ENCODE measurements at regions not wholly inside any gene's neighbourhood (a gene's known extent, or its start where the extent isn't known, plus 50 kb on each side); places are given as distances from the start of the nearest gene placed in this dataset.

DNA sequence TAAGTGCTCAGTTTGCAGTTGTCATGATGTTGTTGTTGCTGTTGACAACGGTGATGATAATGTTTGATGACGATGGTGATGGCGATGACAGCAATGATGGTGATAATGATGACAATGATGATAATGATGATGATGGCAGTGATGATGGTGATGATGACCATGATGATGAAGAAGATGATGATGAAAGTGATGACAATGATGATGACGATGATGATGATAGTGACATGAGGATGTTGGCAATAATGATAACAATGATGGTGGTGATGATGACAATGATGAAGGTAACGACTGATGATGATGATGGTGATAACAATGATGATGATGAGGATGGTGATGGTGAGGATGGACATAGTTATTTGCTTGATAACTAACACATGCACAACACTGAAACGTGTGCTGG is 778.5 kb downstream of the VRK1 start:
- H3K4me1 ChIP-seq (ENCODE audit: insufficient read depth, low read length), result no peaks in the 10 kb centered on the region
- H2AFZ ChIP-seq (ENCODE audit: low read depth, low read length), result no peak overlapping the region
- H3K36me3 ChIP-seq (ENCODE audit: insufficient read depth, low read length), result no peaks in the 10 kb centered on the region
- H3K27ac Mint-ChIP-seq (ENCODE audit: unreplicated experiment), result no peak overlapping the region
- no peak overlapping the region for H3K4me3 ChIP-seq (ENCODE audit: insufficient read depth, low read depth, low read length)
- H3K27me3 Mint-ChIP-seq (ENCODE audit: low read depth, unreplicated experiment), result peaks cover 5% of the 10 kb centered on the region
- H3K36me3 Mint-ChIP-seq (ENCODE audit: low read depth, unreplicated experiment), result no peaks in the 10 kb centered on the region
- no peak overlapping the region for H3K27ac ChIP-seq (ENCODE audit: low read depth, low read length)
- no peaks in the 10 kb centered on the region for H3K9me3 Mint-ChIP-seq (ENCODE audit: unreplicated experiment)
- H3K4me2 ChIP-seq (ENCODE audit: low read length), result no peak overlapping the region
- no peaks in the 10 kb centered on the region for H3K79me2 ChIP-seq (ENCODE audit: insufficient read depth, low read length)
- no peaks in the 10 kb centered on the region for H4K20me1 ChIP-seq (ENCODE audit: insufficient read depth, low read length)
- H3K4me3 Mint-ChIP-seq (ENCODE audit: unreplicated experiment), result no peak overlapping the region
- FAIRE-seq (no peak), DNase-seq (ENCODE audit: low read depth) (no peak)
- H3K9me3 ChIP-seq (ENCODE audit: insufficient read depth, low read depth, low read length), result peaks cover 4% of the 10 kb centered on the region
- H3K27me3 ChIP-seq (ENCODE audit: insufficient read depth, low read length), result no peaks in the 10 kb centered on the region
- H3K9ac ChIP-seq (ENCODE audit: low read length), result no peak overlapping the region
- no peaks in the 10 kb centered on the region for H3K4me1 Mint-ChIP-seq (ENCODE audit: low read depth, unreplicated experiment)
- TF ChIP-seq EZH2 (IDR thresholded peaks at IDR 0.05; ENCODE audit: insufficient read depth, low read length) (no peak), CTCF (IDR thresholded peaks at IDR 0.05; ENCODE audit: insufficient read depth, low read depth, low read length) (no peak)

DNA sequence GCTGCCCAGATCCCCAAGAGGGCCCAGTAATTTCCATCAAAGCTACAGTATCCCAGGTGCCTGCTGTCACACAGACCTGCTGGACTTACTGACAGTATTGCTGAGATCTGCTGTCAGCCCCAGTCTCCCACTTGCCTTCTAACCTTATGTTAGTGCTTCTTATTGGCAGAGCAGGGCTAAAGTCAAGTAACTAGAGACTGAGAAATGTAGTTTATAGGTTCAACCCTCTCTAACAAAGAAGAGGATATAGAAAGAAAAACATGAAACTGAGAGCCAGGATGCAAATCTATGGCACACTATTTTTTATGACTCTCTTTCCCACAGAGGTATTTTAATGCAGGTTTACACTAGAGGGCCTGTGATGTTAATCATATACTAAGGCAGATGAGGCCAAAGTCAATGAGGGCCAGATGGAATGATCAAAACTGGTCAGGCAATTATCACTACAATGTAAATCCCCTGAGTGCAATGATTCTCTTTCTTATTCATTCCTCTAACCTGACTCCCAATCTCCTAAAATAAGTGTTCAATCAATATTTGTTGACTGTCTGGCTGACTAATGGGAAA is 781.9 kb downstream of the VRK1 start:
- peaks cover 7% of the 10 kb centered on the region for H3K9me3 ChIP-seq (ENCODE audit: insufficient read depth, low read depth, low read length)

More for the DNA sequence above, 781.9 kb downstream of the VRK1 start:
- no peaks in the 10 kb centered on the region for H3K79me2 ChIP-seq (ENCODE audit: insufficient read depth, low read length)
- H3K27me3 ChIP-seq (ENCODE audit: insufficient read depth, low read length), result no peaks in the 10 kb centered on the region
- Mint-ChIP-seq H3K27ac (ENCODE audit: unreplicated experiment) (no peak overlapping the region), H3K36me3 (ENCODE audit: low read depth, unreplicated experiment) (no peaks in the 10 kb centered on the region), H3K9me3 (ENCODE audit: unreplicated experiment) (no peaks in the 10 kb centered on the region), H3K4me3 (ENCODE audit: unreplicated experiment) (no peak overlapping the region), H3K4me1 (ENCODE audit: low read depth, unreplicated experiment) (no peaks in the 10 kb centered on the region), H3K27me3 (ENCODE audit: low read depth, unreplicated experiment) (peaks cover 2% of the 10 kb centered on the region)
- TF ChIP-seq CTCF (IDR thresholded peaks at IDR 0.05; ENCODE audit: insufficient read depth, low read depth, low read length) (no peak), EZH2 (IDR thresholded peaks at IDR 0.05; ENCODE audit: insufficient read depth, low read length) (no peak)
- H2AFZ ChIP-seq (ENCODE audit: low read depth, low read length), result no peak overlapping the region
- H3K4me2 ChIP-seq (ENCODE audit: low read length), result no peak overlapping the region
- no peak overlapping the region for H3K4me3 ChIP-seq (ENCODE audit: insufficient read depth, low read depth, low read length)
- H4K20me1 ChIP-seq (ENCODE audit: insufficient read depth, low read length), result no peaks in the 10 kb centered on the region
- H3K27ac ChIP-seq (ENCODE audit: low read depth, low read length), result no peak overlapping the region
- no peak overlapping the region for H3K9ac ChIP-seq (ENCODE audit: low read length)
- DNase-seq (ENCODE audit: low read depth) (no peak), FAIRE-seq (no peak)
- H3K36me3 ChIP-seq (ENCODE audit: insufficient read depth, low read length), result no peaks in the 10 kb centered on the region
- no peaks in the 10 kb centered on the region for H3K4me1 ChIP-seq (ENCODE audit: insufficient read depth, low read length)

Measured in astrocyte (in vitro differentiated cells and primary cell).